Spleen (tissue), 11 donors: ENCODE measurements at regions not wholly inside any gene's neighbourhood (a gene's known extent, or its start where the extent isn't known, plus 50 kb on each side); places are given as distances from the start of the nearest gene placed in this dataset.

Experiments used
- DNase-seq: peaks from one replicate; pipeline ENCODE4 v3.0.0-alpha.2; 2020
- H3K27ac ChIP-seq, 8 donors: fragments of 200-600 bp; sonication (generic) in 7 of 8; 1 replicate in 4 of 8; 2 replicates in 4 of 8; pipeline versions ENCODE4 v1.5.0 to v1.8.0; 2016 to 2021; ENCODE audit warnings: inconsistent platforms in 4 of 8, mild to moderate bottlenecking in 4 of 8, moderate library complexity in 1 of 8
- H3K27me3 ChIP-seq, 7 donors: fragments of 200-600 bp; sonication (generic) in 6 of 7; replicated peaks in 1 of 7; 1 replicate in 4 of 7; 2 replicates in 3 of 7; pipeline versions ENCODE4 v1.5.0 to v1.8.0; 2016 to 2021; ENCODE audit warnings: inconsistent platforms in 3 of 7, mild to moderate bottlenecking in 1 of 7
- H3K36me3 ChIP-seq, 6 donors: fragments of 200-600 bp; sonication (generic) in 5 of 6; 1 replicate in 4 of 6; 2 replicates in 2 of 6; pipeline versions ENCODE4 v1.5.0 to v1.8.0; 2016 to 2021; ENCODE audit warnings: inconsistent platforms in 2 of 6
- H3K4me1 ChIP-seq, 6 donors: fragments of 200-600 bp; sonication (generic) in 5 of 6; 1 replicate in 3 of 6; 2 replicates in 3 of 6; pipeline versions ENCODE4 v1.5.0 to v1.8.0; 2016 to 2021; ENCODE audit warnings: inconsistent platforms in 3 of 6
- H3K4me3 ChIP-seq, 8 donors: fragments of 200-600 bp; sonication (generic) in 7 of 8; 1 replicate in 4 of 8; 2 replicates in 4 of 8; pipeline versions ENCODE4 v1.5.0 to v1.8.0; 2016 to 2021; ENCODE audit warnings: inconsistent platforms in 4 of 8, mild to moderate bottlenecking in 4 of 8, moderate library complexity in 2 of 8
- H3K9me3 ChIP-seq, 8 donors: fragments of 200-600 bp; sonication (generic) in 7 of 8; 1 replicate in 4 of 8; 2 replicates in 4 of 8; pipeline versions ENCODE4 v1.5.0 to v1.8.0; 2016 to 2021; ENCODE audit warnings: inconsistent platforms in 4 of 8
- CTCF ChIP-seq, 11 experiments: fragments of 200-600 bp in 7 of 11; fragments of 450-650 bp in 4 of 11; sonication (generic) in 4 of 11; IDR thresholded peaks in 8 of 11; conservative IDR thresholded peaks in 3 of 11; 1 replicate in 7 of 11; 2 replicates in 4 of 11; pipeline versions ENCODE4 v1.4.0 to v1.8.0; 2016 to 2021; ENCODE audit warnings: antibody characterized with exemption in 11 of 11, inconsistent platforms in 4 of 11, mild to moderate bottlenecking in 1 of 11
- POLR2A ChIP-seq, 3 donors: fragments of 450-650 bp; IDR thresholded peaks; one replicate each; pipeline ENCODE4 v1.5.1; 2017; ENCODE audit warnings: antibody characterized with exemption in 3 of 3, mild to moderate bottlenecking in 1 of 3
- POLR2AphosphoS5 ChIP-seq, 3 donors: sonication (generic); formaldehyde crosslinking; IDR thresholded peaks; one replicate each; pipeline ENCODE4 v1.5.1; 2017; ENCODE audit warnings: antibody characterized with exemption in 3 of 3
- WGBS, 5 donors: extraction: QIAGEN DNeasy Blood & Tissue Kit in 3 of 5; methylation state at CpG; one replicate each; pipeline versions ENCODE4 v1.1.5 to v1.1.7; 2013 to 2018; 5-methylcytosine and 5-hydroxymethylcytosine counted together
- intact Hi-C: fragments of 100-400 bp; cut with DNase I; formaldehyde crosslinking; loops from one replicate; pipeline ENCODE4 v1.15.0; 2023; ENCODE audit warnings: low total_unique reads
- donor health status: healthy with polysubstance abuse.
- donor health status: DM: no; HTN: no; CAD: no; lungs with moderate emphysema.
- donor health status: DM: no; HTN: no; CAD: no.
- donor health status: Bipolar disorder and iron deficiency.
- donor health status: healthy.
- donor health status: DM: no; HTN: no; CAD: no.
- donor health status: DM: yes; HTN: yes; CAD: no.

DNA sequence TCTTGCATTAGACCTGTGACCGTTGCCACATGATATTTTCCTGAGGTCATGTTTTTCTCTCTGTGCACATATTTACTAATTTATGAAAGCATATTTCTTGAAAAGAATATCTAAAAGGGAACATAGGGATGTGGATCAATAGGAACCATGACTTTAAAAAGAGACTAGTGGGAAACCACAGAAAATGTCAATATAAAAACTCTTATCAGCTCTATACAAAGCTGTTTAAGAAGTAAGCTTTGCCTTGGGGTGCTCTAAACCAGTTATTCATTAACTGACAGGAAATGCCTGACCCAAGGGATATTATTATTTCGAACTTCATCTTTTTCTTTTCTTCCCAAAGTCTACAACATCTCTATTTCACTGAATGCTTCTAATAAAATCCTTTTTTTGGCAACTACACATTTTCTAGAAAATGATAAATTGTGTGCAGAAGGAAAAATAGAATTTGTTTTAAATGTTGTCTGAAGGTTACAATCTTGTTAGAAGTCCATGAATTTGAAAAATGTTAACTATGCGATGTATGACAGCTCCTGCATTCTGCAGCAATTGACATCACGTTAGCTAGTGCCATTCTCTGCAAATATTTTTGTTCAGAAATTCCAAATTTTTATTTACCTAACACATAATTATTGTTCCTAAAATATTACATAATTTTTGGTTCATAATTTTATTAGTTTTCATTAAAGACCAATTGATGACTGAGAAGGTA lies 345.0 kb downstream of the SLC16A7 start:
- WGBS, 5 donors, result 66 to 78% (median 75%) methylated on average over 4 of the region's 4 CpGs
- no peak for TF ChIP-seq CTCF (IDR thresholded peaks at IDR 0.05 in 8 of 11, conservative IDR thresholded peaks at IDR 0.05 in 3 of 11)
- no peak for TF ChIP-seq POLR2A (IDR thresholded peaks at IDR 0.05)
- TF ChIP-seq POLR2AphosphoS5 (IDR thresholded peaks at IDR 0.05), result no peak
- no peaks in the 10 kb centered on the region for H3K27me3 ChIP-seq
- H3K4me1 ChIP-seq, result no peaks in the 10 kb centered on the region
- no peak overlapping the region for H3K4me3 ChIP-seq
- H3K9me3 ChIP-seq, result peaks cover 0 to 3% (median 0%) of the 10 kb centered on the region in 8 donors
- H3K27ac ChIP-seq, result no peak overlapping the region
- no peak for DNase-seq
- intact Hi-C loops, result no loop called here
- no peaks in the 10 kb centered on the region for H3K36me3 ChIP-seq

- TF ChIP-seq CTCF (IDR thresholded peaks at IDR 0.05 in 8 of 11, conservative IDR thresholded peaks at IDR 0.05 in 3 of 11) (no peak), POLR2AphosphoS5 (IDR thresholded peaks at IDR 0.05) (no peak), POLR2A (IDR thresholded peaks at IDR 0.05) (no peak)
- Histone ChIP-seq H3K36me3 (no peaks in the 10 kb centered on the region), H3K4me1 (no peaks in the 10 kb centered on the region), H3K27me3 (no peaks in the 10 kb centered on the region), H3K27ac (no peak overlapping the region), H3K4me3 (no peak overlapping the region), H3K9me3 (peaks cover 0 to 3% (median 0%) of the 10 kb centered on the region in 8 donors)
- DNase-seq, result no peak
- intact Hi-C loops, result no loop called here
These were observed 345.6 kb downstream of the SLC16A7 start for GRCh38 chr12:59941461-59941860.

DNA sequence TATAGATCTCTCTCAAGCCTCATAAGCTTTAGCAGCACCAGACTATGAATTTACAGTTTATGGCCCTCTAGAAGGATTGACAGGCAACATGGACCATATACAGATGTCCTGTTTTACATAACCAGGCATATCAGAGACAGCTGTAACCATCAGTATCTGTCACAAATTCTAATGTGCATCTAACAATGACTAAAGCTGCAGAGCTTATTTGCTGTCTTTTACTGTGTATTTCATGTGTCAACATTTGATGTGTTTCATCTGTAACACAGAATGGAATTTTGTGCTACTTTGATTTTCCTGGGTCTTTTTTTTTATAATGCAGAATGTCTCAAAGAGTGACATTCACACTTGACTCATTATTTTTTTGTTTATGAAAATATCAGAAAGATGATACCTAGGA lies 348.3 kb downstream of the SLC16A7 start:
- H3K27ac ChIP-seq, result no peak overlapping the region
- TF ChIP-seq CTCF (IDR thresholded peaks at IDR 0.05 in 8 of 11, conservative IDR thresholded peaks at IDR 0.05 in 3 of 11) (no peak), POLR2A (IDR thresholded peaks at IDR 0.05) (no peak), POLR2AphosphoS5 (IDR thresholded peaks at IDR 0.05) (no peak)
- H3K4me3 ChIP-seq, result no peak overlapping the region
- DNase-seq, result no peak
- no peaks in the 10 kb centered on the region for H3K4me1 ChIP-seq
- intact Hi-C loops, result no loop called here
- peaks cover 0 to 8% (median 0%) of the 10 kb centered on the region in 8 donors for H3K9me3 ChIP-seq
- no peaks in the 10 kb centered on the region for H3K36me3 ChIP-seq
- no peaks in the 10 kb centered on the region for H3K27me3 ChIP-seq

GRCh38 chr12:59946635-59947034 lies 350.8 kb downstream of the SLC16A7 start:
- Histone ChIP-seq H3K4me1 (no peaks in the 10 kb centered on the region), H3K27me3 (no peaks in the 10 kb centered on the region), H3K27ac (no peak overlapping the region), H3K36me3 (no peaks in the 10 kb centered on the region), H3K4me3 (no peak overlapping the region), H3K9me3 (peaks cover 0 to 12% (median 0%) of the 10 kb centered on the region in 8 donors)
- intact Hi-C loops, result no loop called here
- no peak for DNase-seq
- TF ChIP-seq POLR2AphosphoS5 (IDR thresholded peaks at IDR 0.05) (no peak), CTCF (IDR thresholded peaks at IDR 0.05 in 8 of 11, conservative IDR thresholded peaks at IDR 0.05 in 3 of 11) (no peak), POLR2A (IDR thresholded peaks at IDR 0.05) (no peak)
- WGBS, 5 donors, result 71 to 88% (median 80%) methylated on average over 2 of the region's 2 CpGs
